SKM-1 treated with dmso at 0.1 percent for 144 hours (cell line): ENCODE measurements at regions not wholly inside any gene's neighbourhood (a gene's known extent, or its start where the extent isn't known, plus 50 kb on each side); places are given as distances from the start of the nearest gene placed in this dataset.
"Not testable (repeated sequence)": the region's sequence is repeated elsewhere in the genome, so short reads cannot be mapped to it uniquely, and the experiment has no call there.

ENCODE experiments used
- DNase-seq: peaks from one replicate; lab custom pipeline; 2025; ENCODE audit not compliant: unreplicated experiment; lab: John Stamatoyannopoulos, UW

DNA sequence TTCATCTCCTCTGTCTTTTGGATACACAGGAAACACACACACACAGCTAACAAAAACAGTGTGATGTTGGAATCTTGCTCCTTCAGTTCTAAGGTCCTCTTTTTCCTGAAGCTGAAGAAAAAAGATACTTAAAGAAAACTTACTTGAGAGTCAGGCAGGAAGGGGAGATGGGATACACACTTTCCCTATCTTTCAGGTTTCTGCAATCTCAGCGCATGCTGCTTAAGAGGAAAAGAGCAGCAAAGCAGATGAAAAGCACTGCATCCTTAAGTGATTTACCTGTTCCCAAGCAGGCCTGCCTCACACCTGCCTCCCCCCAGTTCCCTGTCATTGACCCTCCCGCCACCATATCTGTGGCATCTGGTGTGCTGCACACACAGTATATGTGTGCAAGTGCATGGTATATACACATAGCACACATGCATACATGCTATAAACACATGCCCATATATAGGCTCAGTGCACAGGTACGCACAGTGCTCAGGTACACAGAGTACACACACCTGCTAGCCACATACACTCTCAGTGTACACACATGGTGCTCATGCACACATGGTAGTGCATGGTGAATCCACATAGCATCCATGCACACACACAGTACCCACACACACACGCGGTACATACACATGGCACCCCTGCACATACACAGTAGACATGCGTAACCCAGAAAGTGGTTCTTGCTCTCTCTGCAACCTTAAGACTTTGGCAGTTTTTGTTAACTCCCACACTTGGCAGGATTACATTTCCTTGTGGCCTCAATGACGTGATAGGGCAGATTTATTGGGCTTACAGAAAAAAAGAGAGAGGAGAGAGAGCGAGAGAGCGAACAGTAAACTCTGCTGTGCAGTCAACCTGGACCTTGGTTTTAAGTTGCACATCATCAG, 166.9 kb downstream of the TOMM20 start:
- no peak for DNase-seq

DNA sequence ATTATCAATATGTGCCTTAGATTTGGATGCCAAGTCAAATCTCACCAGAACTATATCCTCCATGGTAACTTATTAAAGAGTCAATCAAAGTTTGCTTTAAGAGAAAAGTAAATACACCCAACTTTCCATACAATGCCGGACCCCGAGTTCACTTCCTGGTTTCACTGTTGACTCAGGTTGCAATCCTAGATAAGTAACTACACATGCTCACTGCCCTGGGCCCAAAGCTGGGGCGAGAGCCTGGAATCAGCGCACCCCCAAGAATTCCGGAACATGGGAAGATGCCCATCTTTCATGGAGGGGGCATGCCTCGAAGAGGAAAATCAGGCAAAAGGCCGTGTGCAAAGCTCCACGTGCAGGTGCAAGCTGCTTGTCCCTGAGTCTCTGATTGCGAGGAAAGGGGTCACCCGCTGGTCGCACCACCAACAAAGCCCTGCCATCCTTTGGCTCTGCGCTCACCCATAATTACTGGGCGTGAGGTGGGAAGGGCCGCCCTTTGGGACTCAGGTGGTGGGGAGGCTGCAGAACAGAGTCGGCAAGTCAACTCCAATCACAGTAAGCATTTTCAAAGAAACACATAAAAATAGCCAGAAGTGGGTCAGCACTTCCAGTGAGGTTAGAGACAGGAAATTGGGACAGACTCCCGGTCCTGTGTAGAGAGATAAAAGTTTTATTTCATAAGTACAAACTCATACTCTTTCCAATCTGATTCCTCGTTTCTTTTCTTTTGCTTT, 167.7 kb downstream of the TOMM20 start:
- peak; percentile 56 for DNase-seq

DNA sequence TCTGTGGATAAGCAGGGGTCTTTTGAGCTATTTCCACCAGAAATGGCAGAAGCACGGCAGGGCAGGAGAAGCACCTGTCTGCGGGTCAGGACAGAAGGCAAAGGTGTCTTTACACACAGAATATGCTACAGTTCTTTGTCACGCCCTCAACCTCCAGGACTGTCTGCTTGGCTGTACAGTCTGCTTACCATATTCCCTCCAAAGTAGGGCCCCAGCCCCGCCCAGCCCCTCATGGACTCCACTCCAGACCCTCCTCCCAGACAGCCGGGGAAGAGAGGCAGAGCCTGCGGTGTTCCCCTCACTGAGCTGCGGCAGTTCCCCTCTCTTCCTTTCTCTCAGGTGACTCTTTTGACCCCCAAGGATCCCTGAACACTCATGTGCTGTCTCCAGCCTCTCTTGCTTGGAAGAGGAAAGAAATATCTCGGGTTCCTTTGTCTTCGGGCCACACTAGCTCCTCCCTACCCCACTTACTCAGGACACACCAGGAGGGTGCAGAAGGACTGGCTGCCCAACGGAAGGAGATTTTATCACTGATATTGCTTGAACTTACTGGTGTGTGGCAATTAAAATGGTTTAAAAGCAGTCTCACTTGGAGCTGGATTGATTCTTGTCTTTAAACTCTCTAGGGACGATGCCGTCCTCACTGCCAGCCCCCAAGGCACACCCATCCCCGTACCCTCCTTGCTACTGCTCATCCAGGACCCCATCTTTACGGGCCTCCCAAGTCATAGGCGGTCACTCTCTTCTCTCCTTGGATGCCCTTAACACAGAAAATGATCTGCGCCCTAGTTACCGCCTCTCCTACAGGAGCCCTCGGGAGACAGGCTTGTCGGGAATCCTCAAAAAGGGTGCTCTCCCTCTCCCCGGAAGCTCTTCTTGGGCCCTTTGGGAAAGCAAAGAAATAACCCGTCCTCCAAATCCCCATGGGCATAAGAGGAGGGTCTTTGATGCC, 169.7 kb downstream of the TOMM20 start:
- no peak for DNase-seq

DNA sequence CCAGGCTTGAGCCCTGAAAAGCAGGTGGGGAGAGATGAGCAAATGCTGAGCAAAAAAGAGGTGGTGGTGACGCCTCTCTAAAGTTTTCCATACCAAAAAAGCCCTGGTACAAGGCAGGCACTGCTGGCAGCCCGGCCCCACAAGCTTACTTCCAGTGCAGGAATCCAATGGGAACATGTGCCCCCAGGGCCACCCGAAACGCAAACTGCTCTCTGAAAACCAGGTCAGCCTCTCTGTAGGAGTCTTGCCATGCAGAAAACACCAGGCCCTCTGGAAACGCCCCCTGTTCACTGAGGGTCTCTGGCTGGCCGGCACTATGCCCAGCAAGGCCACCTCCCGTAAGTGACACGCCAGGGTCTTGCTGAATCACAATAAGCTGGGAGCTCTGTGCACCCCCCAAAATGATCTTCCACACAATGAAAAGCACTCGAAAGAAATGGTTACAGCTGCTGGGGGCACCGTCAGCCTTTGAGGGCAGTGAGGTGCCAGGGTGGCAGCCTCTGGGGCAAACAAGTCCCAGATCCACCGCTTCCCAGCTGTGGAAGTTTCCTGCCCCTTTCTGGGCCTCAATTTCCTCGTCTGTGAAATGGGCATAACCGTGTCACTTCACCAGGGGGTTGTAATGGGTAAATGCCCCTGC, 170.5 kb downstream of the TOMM20 start:
- no peak for DNase-seq

DNA sequence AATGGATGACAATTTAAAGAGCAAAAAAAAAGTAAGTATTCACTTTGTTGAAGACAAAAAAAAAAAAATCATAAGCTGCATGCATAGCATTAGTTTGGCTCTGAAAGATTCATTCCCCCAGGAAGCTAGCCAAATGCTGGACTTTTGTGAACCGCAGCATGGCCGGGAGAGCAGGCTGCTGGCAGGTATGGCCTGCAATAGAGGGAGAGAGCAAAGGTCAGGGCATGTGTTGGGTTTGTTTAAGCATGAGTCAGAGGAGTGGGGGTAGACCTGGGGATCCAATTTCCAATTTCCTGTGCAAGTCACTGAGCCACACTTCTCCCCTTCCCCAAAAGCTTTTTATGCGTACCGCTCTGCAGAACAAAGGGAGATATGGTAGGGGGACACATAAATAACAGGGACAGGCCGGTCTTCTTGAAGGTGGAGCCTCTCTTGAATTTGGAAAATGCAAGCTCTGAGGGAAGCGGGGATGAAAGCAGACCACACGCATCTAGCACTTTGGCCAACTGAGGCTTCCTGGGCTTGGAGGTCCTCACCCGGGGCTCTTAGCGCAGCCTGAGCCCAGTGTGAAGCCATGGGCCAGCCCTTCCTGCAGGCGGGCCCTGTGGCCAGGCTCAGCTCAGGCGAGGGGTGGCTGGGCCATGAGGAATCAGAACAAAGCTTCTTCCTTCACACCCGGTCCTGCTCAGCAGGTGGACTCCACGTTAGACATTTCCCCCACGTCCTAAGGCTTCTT, 171.1 kb downstream of the TOMM20 start:
- DNase-seq: peak; percentile 63

DNA sequence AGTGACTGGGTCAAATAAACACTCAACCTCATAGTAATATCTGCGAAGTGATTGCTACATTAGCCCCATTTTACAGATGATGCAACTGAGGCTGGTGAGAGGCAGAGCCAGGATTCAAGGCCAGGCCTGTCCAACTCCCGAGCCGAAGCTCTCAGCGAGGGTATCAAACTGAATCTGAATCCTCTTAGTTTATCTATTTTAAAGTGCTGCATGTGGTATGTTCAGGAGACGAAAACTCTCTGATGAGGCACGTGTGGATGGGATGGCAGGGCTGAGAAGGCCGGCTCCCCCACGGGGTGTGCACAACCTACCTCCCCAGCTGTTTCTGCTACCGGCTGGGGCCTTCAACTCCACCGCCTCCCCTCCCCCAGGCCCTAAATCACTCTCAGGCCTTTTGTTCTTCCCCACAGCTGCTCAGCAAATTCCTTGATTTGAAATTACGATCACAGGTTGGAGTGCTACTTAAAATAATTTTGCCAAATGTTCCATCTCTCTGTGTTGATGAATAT, 171.8 kb downstream of the TOMM20 start:
- no peak for DNase-seq

DNA sequence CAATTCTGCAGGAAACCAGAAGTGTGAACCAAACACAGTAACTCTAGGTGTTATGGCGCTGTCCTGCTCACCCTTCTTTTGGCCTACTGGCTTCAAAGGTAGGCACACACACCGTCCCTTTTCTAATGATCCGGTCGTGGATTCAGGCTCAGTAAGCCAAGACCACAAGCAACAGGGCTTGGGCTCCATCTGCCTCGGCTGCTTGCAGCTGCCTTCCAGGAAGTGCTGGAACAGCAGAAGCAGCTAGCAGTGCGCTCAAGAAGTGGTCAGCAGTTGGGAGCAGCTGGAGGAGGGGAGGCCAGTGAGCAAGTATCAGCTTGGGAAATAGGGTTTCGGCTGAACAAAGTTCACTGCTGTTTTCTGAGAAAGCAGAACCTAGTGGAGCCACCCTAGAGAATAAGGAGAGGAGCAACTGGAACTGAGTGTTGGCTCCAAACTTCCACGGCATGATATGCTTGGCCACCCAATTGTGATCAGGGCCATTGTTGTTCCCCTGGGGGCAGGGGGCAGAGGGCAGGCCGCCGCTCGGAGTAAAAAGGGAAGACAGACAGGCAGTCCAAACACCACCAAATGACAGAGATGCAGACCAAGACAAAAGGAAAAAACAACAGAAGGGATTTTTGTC, 173.4 kb downstream of the TOMM20 start:
- DNase-seq: peak; percentile 96

DNA sequence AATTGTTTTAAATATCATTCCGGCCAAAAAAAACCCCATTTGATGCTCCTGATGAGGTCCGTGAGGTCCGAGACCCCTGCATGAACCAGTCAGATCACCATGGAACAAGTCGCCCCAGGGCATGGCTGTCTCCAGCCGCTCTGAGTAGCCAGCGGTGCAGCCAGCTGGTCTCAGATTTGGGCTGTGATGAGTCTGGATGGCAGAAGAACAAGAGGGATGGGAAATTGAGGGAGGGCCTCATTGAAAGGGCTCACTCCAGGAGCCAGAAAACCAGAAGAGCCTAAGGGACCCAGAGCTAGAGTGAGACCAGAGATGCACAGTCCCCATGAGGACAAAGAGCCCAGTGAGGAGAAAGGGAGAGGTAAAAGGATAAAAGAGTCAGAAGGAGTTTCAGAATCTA, 174.0 kb downstream of the TOMM20 start:
- no peak for DNase-seq

DNA sequence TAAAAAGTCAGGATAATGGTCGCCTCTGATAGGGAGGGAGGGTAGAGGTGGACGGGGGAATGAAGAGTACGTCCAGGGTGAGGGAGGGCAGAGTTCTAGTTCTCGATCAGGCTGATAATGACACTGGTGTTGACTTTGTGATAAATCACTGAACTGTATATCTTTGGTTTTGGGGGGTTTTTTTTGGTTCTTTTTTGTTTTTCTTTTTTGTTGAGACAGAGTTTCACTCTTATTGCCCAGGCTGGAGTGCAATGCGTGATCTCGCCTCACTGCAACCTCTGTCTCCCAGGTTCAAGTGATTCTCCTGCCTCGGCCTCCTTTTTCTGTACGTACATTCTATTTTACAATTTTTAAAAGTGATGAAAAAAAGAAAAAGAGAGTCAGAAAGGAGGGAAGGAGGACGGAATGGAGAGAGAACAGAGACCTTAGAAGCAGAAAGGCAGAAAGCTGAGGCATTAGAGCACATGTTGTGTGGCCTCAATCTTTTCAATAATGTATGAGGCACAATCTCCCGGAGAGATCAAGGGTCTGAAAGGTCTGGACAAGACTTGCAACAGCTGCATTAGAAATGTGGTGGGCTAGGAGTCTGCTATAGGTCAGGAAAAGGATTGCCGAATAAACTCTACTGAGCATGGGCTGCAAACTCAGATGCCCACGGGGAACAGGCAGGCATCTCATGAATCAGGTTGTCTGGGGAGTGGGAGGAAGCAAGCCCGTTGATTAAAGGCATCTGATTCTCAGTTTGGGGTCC, 174.8 kb downstream of the TOMM20 start:
- DNase-seq: no peak

DNA sequence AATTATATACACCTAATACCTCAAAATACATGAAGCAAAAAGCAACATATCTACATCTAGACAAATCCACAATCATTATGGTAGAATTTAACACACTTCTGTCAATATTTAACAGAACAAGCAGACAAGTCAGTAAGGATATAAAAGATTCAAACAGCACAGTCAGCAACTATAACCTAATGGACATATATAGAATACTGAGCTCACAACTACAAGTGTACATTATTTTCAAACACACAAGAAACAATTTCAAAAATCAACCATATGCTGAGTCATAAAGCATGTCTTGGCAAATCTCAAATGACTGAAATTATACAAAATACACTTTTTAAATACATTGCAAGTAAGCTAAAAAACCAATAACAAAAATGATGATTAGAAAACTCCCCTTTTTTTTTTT, 178.0 kb downstream of the TOMM20 start:
- no peak for DNase-seq

DNA sequence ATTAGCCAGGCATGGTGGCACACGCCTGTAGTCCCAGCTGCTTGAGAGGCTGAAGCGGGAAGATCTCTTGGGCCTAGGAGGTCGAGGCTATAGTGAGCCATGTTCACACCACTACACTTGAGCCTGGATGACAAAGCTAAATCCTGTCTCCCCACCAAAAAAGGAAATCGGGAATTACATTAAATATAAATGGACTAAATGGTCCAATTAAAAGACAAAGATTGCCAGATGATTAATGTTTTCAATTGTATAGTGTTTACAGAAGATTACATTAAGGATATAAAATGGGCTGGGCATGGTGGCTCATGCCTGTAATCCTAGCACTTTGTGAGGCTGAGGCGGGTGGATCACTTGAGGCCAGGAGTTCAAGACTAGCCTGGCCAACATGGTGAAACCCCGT, 179.1 kb downstream of the TOMM20 start:
- not testable (repeated sequence) for DNase-seq

DNA sequence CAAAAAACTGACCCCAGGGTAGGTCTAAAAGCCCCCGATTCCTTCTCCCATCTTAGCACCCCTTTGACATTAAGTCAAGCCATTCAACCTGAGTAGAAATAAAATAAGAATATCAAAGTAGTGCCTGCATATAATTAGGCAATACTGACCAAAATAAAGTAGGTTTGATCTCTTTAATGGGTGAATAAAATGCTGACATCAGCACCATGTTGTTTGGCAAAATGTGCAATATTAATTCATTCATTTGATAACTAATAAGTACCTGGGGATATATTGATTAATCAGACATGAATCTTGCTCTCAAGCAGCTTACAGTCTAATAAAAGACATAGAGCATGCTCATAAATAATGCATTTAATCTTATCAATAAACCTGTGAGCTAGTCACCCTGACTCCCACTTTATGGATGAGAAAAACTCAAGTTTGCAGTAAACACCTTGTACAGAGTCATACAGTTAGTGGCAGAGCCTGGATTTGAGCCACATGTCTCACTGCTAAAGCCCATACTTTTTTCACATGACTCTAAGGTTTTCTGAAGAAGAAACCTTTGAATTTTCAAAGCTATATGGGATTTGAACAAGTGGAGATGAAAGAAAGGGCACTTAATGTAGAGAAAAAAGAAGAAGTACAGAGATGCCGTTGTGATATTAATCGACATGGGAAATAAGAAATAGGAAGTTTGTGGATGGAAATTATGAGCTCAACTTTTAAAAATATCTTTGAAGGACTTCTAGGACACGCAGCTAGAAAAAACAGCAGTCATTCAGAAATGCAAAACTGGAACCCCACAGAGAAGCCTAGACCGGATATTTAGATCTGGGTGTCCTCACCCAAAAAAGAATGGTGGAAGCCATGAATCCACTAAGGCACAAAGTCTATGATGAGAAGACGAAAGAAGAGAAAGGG, 183.9 kb downstream of the TOMM20 start:
- peak; percentile 79 for DNase-seq

DNA sequence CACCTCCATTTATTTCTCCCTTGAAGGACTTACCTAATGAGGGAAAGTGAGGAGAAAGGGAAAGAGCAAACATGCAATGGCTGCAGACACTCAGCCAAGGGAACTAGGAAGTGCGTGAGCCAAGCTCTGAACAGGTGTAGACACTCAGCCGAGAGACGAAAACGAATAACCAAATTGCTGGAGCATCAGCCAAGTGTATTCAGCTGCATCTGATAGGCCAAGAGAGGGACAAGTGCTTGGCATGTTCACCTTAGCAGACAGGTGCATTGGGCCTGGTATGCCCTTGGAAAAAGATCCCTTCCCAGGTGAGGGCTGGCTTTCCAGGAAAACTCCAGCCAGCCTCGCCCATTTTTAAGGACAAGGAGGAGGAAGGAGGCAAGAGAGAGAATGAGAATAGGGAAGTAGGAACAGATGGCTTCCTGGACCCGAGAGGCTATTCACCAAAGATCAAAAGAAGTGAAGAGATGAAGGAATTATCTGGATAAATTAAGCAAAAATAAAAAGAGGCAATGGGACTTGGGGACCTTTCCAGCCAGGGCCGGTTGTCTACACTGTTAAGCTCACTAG, 184.7 kb downstream of the TOMM20 start:
- DNase-seq: no peak

DNA sequence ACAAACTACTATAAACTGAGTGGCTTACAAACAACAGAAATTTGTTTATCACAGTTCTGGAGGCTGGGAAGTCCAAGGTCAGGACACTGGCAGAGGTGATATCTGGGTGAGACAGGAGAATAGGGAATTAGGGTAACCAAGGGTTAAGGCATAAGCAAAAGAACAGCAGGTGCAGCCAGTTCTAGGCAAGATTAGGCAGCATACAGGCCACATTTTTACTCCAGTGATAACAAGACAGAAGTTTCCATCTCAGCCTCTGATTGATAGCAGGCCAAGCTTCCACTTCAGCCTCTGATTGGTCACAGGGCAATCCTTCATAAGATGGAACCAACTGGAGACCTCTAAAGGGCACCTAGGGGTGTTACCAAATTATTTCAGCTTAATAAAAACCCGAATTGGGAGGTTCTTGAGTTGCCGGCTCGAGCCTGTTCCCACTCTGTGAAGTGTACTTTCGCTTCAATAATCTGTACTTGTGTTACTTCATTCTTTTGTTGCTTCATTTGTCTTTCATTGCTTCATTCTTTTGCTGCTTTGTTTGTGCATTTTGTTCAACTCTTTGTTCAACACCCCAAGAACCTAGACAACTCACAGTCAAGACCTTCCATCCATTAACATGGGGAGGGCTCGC, 185.6 kb downstream of the TOMM20 start:
- no peak for DNase-seq

DNA sequence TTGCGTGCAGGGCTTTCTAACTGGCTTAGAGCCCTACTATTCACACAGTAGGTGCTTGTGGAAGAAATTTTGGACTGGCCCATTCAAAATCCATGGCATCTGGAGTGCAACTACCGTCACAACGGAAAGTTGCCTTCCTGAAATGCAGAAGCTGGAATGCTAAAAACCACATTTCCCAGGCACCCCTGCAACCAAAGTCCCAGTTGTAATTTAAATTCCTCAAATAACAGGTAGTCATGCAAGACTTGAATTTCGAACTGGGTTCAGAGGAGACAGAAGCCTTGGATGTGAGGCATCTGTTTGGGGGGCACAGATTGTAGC, 186.7 kb downstream of the TOMM20 start:
- no peak for DNase-seq

DNA sequence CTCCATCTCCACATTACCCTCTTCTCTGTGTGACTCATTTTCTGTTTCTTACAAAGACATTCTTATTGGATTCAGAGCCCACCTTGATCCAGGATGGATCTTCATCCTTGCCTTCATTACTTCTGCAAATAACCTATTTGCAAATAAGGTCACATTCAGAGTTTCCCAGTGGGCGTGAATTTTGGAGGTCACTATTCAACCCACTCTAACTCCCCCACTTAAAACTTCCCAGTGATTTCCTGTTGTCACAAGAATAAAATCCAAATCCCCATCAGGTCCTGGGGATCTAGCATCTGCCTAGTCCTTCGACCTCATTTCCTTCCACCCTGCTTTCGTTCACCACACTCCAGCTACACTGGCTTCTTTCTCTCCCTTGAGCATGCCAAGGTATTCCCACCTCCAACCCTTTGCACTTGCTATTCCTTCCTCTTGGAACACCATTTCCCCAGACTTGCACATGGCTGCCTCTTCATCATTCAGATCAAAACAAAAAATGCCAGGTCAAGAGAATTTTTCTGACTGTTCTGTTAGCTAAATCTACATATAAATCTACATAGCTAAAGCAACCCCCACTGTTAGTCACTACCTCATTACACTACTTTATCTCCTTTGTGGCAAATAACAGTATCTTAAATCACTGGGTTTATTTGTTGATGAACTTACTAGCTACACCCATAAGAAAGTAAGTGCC, 187.2 kb downstream of the TOMM20 start:
- no peak for DNase-seq
